Esophagus squamous epithelium (tissue), 5 donors: ENCODE measurements at regions not wholly inside any gene's neighbourhood (a gene's known extent, or its start where the extent isn't known, plus 50 kb on each side); places are given as distances from the start of the nearest gene placed in this dataset.

Experiments used
- DNase-seq: peaks from one replicate; lab custom pipeline; 2025; lab: John Stamatoyannopoulos, UW
- H3K27ac ChIP-seq, 4 donors: fragments of 200-600 bp; sonication (generic); one replicate each; pipeline ENCODE4 v1.5.1; 2016 to 2019; ENCODE audit warnings: mild to moderate bottlenecking in 1 of 4
- H3K27me3 ChIP-seq, 4 donors: fragments of 200-600 bp; sonication (generic); 1 replicate in 3 of 4; 2 replicates in 1 of 4; pipeline versions ENCODE4 v1.5.1 to v1.6.0; 2017 to 2021; ENCODE audit warnings: antibody characterized with exemption in 1 of 4
- H3K36me3 ChIP-seq, 3 donors: fragments of 200-600 bp; sonication (generic); one replicate each; pipeline ENCODE4 v1.5.1; 2016 to 2019
- H3K4me1 ChIP-seq, 3 donors: fragments of 200-600 bp; sonication (generic); one replicate each; pipeline ENCODE4 v1.5.1; 2017 to 2019
- H3K4me3 ChIP-seq, 4 donors: fragments of 200-600 bp; sonication (generic); 1 replicate in 3 of 4; 2 replicates in 1 of 4; pipeline ENCODE4 v1.5.1; 2016 to 2019; ENCODE audit warnings: mild to moderate bottlenecking in 2 of 4, moderate library complexity in 1 of 4
- H3K9me3 ChIP-seq, 3 donors: fragments of 200-600 bp; sonication (generic); one replicate each; pipeline ENCODE4 v1.5.1; 2016 to 2019
- CTCF ChIP-seq, 6 experiments: fragments of 450-650 bp in 4 of 6; fragments of 200-600 bp in 2 of 6; sonication (generic) in 2 of 6; IDR thresholded peaks; one replicate each; pipeline ENCODE4 v1.5.1; 2016 to 2019; ENCODE audit warnings: antibody characterized with exemption in 6 of 6, mild to moderate bottlenecking in 4 of 6, moderate library complexity in 4 of 6
- POLR2A ChIP-seq, 4 donors: fragments of 450-650 bp; IDR thresholded peaks; one replicate each; pipeline ENCODE4 v1.6.1; 2017; ENCODE audit warnings: antibody characterized with exemption in 4 of 4, mild to moderate bottlenecking in 4 of 4, moderate library complexity in 3 of 4
- WGBS, 2 donors: methylation state at CpG; one replicate each; pipeline ENCODE4 v1.1.5; 2018; 5-methylcytosine and 5-hydroxymethylcytosine counted together
- intact Hi-C: fragments of 100-400 bp; cut with DNase I; formaldehyde crosslinking; loops from one replicate; pipeline ENCODE4 v1.15.0; 2022
- donor health status: DM: yes; HTN: yes; CAD: no.

GRCh38 chr14:26775765-26776563 is 178.1 kb upstream of the NOVA1 start:
- TF ChIP-seq CTCF (IDR thresholded peaks at IDR 0.05) = no peak
- no peak for TF ChIP-seq POLR2A (IDR thresholded peaks at IDR 0.05)
- H3K36me3 ChIP-seq = no peaks in the 10 kb centered on the region
- no peak overlapping the region for H3K4me3 ChIP-seq
- H3K27me3 ChIP-seq = no peaks in the 10 kb centered on the region
- H3K4me1 ChIP-seq = no peaks in the 10 kb centered on the region
- H3K27ac ChIP-seq = no peak overlapping the region
- WGBS, 2 donors = 52 to 65% methylated on average over 5 of the region's 5 CpGs
- no peak for DNase-seq
- no peaks in the 10 kb centered on the region for H3K9me3 ChIP-seq
- intact Hi-C loops = no loop called here

- Histone ChIP-seq H3K36me3 (no peaks in the 10 kb centered on the region), H3K4me3 (no peak overlapping the region), H3K9me3 (no peaks in the 10 kb centered on the region), H3K4me1 (no peaks in the 10 kb centered on the region), H3K27me3 (no peaks in the 10 kb centered on the region), H3K27ac (no peak overlapping the region)
- no peak for TF ChIP-seq CTCF (IDR thresholded peaks at IDR 0.05)
- no peak for TF ChIP-seq POLR2A (IDR thresholded peaks at IDR 0.05)
- 64 to 69% methylated on average over 4 of the region's 4 CpGs for WGBS, 2 donors
- DNase-seq = no peak
- intact Hi-C loops = no loop called here
Observed at GRCh38 chr14:26791117-26791806, 193.4 kb upstream of the NOVA1 start.

- Histone ChIP-seq H3K9me3 (no peaks in the 10 kb centered on the region), H3K4me3 (no peak overlapping the region), H3K4me1 (no peaks in the 10 kb centered on the region), H3K36me3 (no peaks in the 10 kb centered on the region), H3K27ac (no peak overlapping the region), H3K27me3 (no peaks in the 10 kb centered on the region)
- 55 to 58% methylated on average over 2 of the region's 2 CpGs for WGBS, 2 donors
- DNase-seq = no peak
- intact Hi-C loops = no loop called here
- TF ChIP-seq CTCF (IDR thresholded peaks at IDR 0.05) (no peak), POLR2A (IDR thresholded peaks at IDR 0.05) (no peak)
Observed at GRCh38 chr14:26794731-26795130, 196.9 kb upstream of the NOVA1 start.

DNA sequence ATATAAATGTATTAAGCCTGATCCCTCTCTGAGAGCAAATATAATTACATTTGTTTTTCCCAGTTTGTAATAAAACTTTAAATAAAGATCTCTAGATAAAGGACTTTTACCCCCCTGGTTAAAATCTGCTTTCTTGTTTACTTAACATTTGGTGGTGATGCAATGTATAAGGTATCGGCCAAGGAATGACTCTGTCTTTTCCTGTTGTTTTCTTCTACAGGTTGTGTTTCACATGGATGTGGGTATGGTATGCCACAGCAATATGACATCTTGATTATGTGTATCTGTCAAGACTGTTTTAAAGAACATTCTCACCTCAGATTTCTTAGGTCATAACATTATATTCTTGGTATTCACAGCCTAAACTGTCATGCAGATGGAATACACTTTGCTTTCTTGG is 210.6 kb upstream of the NOVA1 start:
- no peak for DNase-seq

More for the DNA sequence above, 210.6 kb upstream of the NOVA1 start:
- no peak overlapping the region for H3K4me3 ChIP-seq
- TF ChIP-seq CTCF (IDR thresholded peaks at IDR 0.05) (no peak), POLR2A (IDR thresholded peaks at IDR 0.05) (no peak)
- H3K27me3 ChIP-seq = no peaks in the 10 kb centered on the region
- WGBS, 2 donors = 46 to 58% methylated on average over 1 of the region's 1 CpG
- no peaks in the 10 kb centered on the region for H3K4me1 ChIP-seq
- H3K36me3 ChIP-seq = no peaks in the 10 kb centered on the region
- no peak overlapping the region for H3K27ac ChIP-seq
- intact Hi-C loops = no loop called here
- H3K9me3 ChIP-seq = no peaks in the 10 kb centered on the region
